ENCODE measurements at regions not wholly inside any gene's neighbourhood (a gene's known extent, or its start where the extent isn't known, plus 50 kb on each side); places are given as distances from the start of the nearest gene placed in this dataset.
"Not testable (repeated sequence)": the region's sequence is repeated elsewhere in the genome, so short reads cannot be mapped to it uniquely, and the experiment has no call there.

- CTCF ChIA-PET; POLR2A ChIA-PET; DNase-seq (ENCODE audit: low read depth, low spot score); H3K4me3 ChIP-seq (ENCODE audit: low read depth, low read length): not testable (repeated sequence)
Measured at GRCh38 chr20:30164389-30164788, 1093.1 kb upstream of the DEFB115 start.

- POLR2A ChIA-PET, result no interaction called here
- no peak for TF ChIP-seq CTCF (IDR thresholded peaks at IDR 0.05; ENCODE audit: insufficient read depth, low read length, missing control alignments)
- CTCF ChIA-PET, result no interaction called here
- DNase-seq (ENCODE audit: low read depth, low spot score), result no peak
- H3K4me3 ChIP-seq (ENCODE audit: low read depth, low read length), result no peak overlapping the region
Measured at GRCh38 chr20:30167540-30167939, 1089.9 kb upstream of the DEFB115 start.

- no peak for TF ChIP-seq CTCF (IDR thresholded peaks at IDR 0.05; ENCODE audit: insufficient read depth, low read length, missing control alignments)
- CTCF ChIA-PET, result no interaction called here
- no peak overlapping the region for H3K4me3 ChIP-seq (ENCODE audit: low read depth, low read length)
- no peak for DNase-seq (ENCODE audit: low read depth, low spot score)
- POLR2A ChIA-PET, result no interaction called here
Measured at GRCh38 chr20:30168025-30168799, 1089.3 kb upstream of the DEFB115 start.

GRCh38 chr20:30168800-30169138 is 1088.7 kb upstream of the DEFB115 start:
- ChIA-PET CTCF (no interaction called here), POLR2A (no interaction called here)
- TF ChIP-seq CTCF (IDR thresholded peaks at IDR 0.05; ENCODE audit: insufficient read depth, low read length, missing control alignments), result no peak
- DNase-seq (ENCODE audit: low read depth, low spot score), result no peak
- no peak overlapping the region for H3K4me3 ChIP-seq (ENCODE audit: low read depth, low read length)

- no peak for TF ChIP-seq CTCF (IDR thresholded peaks at IDR 0.05; ENCODE audit: insufficient read depth, low read length, missing control alignments)
- no peak for DNase-seq (ENCODE audit: low read depth, low spot score)
- ChIA-PET CTCF (no interaction called here), POLR2A (no interaction called here)
- no peak overlapping the region for H3K4me3 ChIP-seq (ENCODE audit: low read depth, low read length)
Measured at GRCh38 chr20:30175681-30176080, 1081.8 kb upstream of the DEFB115 start.

- DNase-seq (ENCODE audit: low read depth, low spot score); CTCF ChIA-PET; H3K4me3 ChIP-seq (ENCODE audit: low read depth, low read length); POLR2A ChIA-PET: not testable (repeated sequence)
Measured at GRCh38 chr20:30183124-30183523, 1074.3 kb upstream of the DEFB115 start.

GRCh38 chr20:30191785-30192184 is 1065.7 kb upstream of the DEFB115 start:
- H3K4me3 ChIP-seq (ENCODE audit: low read depth, low read length); CTCF ChIA-PET; DNase-seq (ENCODE audit: low read depth, low spot score); POLR2A ChIA-PET: not testable (repeated sequence)

- CTCF ChIA-PET; POLR2A ChIA-PET; DNase-seq (ENCODE audit: low read depth, low spot score); H3K4me3 ChIP-seq (ENCODE audit: low read depth, low read length): not testable (repeated sequence)
Measured at GRCh38 chr20:30234477-30234876, 1023.0 kb upstream of the DEFB115 start.

- DNase-seq (ENCODE audit: low read depth, low spot score); POLR2A ChIA-PET; H3K4me3 ChIP-seq (ENCODE audit: low read depth, low read length); CTCF ChIA-PET: not testable (repeated sequence)
Measured at GRCh38 chr20:30275073-30275472, 982.4 kb upstream of the DEFB115 start.
